ENCODE measurements at regions not wholly inside any gene's neighbourhood (a gene's known extent, or its start where the extent isn't known, plus 50 kb on each side); places are given as distances from the start of the nearest gene placed in this dataset.

DNA sequence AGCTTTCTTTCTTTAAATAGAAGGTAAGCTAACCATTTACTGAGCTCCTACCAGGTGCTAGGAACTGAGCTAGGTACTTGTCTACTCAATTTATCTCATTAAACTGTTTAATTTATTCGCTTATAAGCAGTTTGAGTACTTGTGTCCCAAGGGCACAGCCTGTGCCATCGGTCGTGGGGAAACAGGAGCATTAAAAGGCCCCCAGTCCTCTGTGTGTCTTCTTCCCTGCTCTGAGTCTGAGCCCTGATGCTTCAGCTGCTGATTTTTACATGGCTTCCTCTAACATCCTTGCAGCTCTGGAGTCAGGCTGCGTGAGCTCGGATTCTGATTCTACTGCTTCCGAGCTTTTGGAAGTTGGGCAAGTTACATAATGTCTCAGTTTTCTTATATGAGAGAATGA is 239.5 kb downstream of the EDEM1 start:
- H3K9ac ChIP-seq (ENCODE audit: low read length): no peak overlapping the region
- TF ChIP-seq, protein P1, sequence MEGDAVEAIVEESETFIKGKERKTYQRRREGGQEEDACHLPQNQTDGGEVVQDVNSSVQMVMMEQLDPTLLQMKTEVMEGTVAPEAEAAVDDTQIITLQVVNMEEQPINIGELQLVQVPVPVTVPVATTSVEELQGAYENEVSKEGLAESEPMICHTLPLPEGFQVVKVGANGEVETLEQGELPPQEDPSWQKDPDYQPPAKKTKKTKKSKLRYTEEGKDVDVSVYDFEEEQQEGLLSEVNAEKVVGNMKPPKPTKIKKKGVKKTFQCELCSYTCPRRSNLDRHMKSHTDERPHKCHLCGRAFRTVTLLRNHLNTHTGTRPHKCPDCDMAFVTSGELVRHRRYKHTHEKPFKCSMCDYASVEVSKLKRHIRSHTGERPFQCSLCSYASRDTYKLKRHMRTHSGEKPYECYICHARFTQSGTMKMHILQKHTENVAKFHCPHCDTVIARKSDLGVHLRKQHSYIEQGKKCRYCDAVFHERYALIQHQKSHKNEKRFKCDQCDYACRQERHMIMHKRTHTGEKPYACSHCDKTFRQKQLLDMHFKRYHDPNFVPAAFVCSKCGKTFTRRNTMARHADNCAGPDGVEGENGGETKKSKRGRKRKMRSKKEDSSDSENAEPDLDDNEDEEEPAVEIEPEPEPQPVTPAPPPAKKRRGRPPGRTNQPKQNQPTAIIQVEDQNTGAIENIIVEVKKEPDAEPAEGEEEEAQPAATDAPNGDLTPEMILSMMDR (IDR thresholded peaks at IDR 0.05; ENCODE audit: insufficient read depth, low read length, poor library complexity, severe bottlenecking): no peak
- TF ChIP-seq EZH2phosphoT487 (conservative IDR thresholded peaks at IDR 0.05; ENCODE audit: low read length): no peak
- no peaks in the 10 kb centered on the region for H3K36me3 ChIP-seq (ENCODE audit: low read length)
- H3K4me2 ChIP-seq (ENCODE audit: low read depth, low read length, poor library complexity, severe bottlenecking): no peak overlapping the region
- H2AFZ ChIP-seq (ENCODE audit: low read depth, low read length, severe bottlenecking): no peak overlapping the region
- H3F3A ChIP-seq (ENCODE audit: insufficient read depth): no peaks in the 10 kb centered on the region
- H3K27ac ChIP-seq (ENCODE audit: low read depth, low read length): no peak overlapping the region
- H3K27me3 ChIP-seq (ENCODE audit: low read length): no peaks in the 10 kb centered on the region
- H3K79me2 ChIP-seq (ENCODE audit: insufficient read depth, low read length): no peaks in the 10 kb centered on the region
- H4K20me1 ChIP-seq (ENCODE audit: low read depth, low read length): no peaks in the 10 kb centered on the region
- H3K4me3 ChIP-seq (ENCODE audit: insufficient read depth, low read length, poor library complexity, severe bottlenecking): no peak overlapping the region
- H3K9me2 ChIP-seq (replicated peaks; ENCODE audit: insufficient read depth, low read length): no peaks in the 10 kb centered on the region
- H3K9me3 ChIP-seq (ENCODE audit: insufficient read depth, low read length): no peaks in the 10 kb centered on the region

DNA sequence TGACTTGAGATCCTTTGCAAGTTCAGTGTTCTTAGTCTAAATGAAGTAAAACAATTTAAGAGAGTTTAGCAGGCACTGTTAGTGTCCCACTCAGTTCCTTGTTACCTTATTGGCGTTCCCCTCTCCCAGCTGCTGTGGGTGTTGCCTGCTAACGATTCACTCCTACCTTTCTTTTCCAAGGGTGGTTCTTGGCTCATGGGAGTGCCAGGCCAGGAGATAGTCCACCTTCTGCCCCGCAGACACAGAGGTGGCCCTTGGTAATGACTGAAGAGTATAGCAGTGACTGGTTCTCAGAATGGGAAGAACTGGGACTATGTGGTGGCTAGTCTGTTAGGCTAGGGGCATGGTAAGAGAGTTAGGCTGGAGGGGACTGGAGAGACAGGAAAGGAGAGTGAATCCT is 240.4 kb downstream of the EDEM1 start:
- Histone ChIP-seq H3F3A (ENCODE audit: insufficient read depth) (no peaks in the 10 kb centered on the region), H3K9ac (ENCODE audit: low read length) (no peak overlapping the region), H4K20me1 (ENCODE audit: low read depth, low read length) (no peaks in the 10 kb centered on the region), H3K9me2 (replicated peaks; ENCODE audit: insufficient read depth, low read length) (no peaks in the 10 kb centered on the region), H3K4me3 (ENCODE audit: insufficient read depth, low read length, poor library complexity, severe bottlenecking) (no peak overlapping the region), H3K79me2 (ENCODE audit: insufficient read depth, low read length) (no peaks in the 10 kb centered on the region), H3K36me3 (ENCODE audit: low read length) (no peaks in the 10 kb centered on the region), H3K27ac (ENCODE audit: low read depth, low read length) (no peak overlapping the region), H3K4me2 (ENCODE audit: low read depth, low read length, poor library complexity, severe bottlenecking) (no peak overlapping the region), H2AFZ (ENCODE audit: low read depth, low read length, severe bottlenecking) (no peak overlapping the region), H3K9me3 (ENCODE audit: insufficient read depth, low read length) (no peaks in the 10 kb centered on the region), H3K27me3 (ENCODE audit: low read length) (no peaks in the 10 kb centered on the region)
- TF ChIP-seq EZH2phosphoT487 (conservative IDR thresholded peaks at IDR 0.05; ENCODE audit: low read length): no peak
- TF ChIP-seq, protein P1 (IDR thresholded peaks at IDR 0.05; ENCODE audit: insufficient read depth, low read length, poor library complexity, severe bottlenecking): no peak

DNA sequence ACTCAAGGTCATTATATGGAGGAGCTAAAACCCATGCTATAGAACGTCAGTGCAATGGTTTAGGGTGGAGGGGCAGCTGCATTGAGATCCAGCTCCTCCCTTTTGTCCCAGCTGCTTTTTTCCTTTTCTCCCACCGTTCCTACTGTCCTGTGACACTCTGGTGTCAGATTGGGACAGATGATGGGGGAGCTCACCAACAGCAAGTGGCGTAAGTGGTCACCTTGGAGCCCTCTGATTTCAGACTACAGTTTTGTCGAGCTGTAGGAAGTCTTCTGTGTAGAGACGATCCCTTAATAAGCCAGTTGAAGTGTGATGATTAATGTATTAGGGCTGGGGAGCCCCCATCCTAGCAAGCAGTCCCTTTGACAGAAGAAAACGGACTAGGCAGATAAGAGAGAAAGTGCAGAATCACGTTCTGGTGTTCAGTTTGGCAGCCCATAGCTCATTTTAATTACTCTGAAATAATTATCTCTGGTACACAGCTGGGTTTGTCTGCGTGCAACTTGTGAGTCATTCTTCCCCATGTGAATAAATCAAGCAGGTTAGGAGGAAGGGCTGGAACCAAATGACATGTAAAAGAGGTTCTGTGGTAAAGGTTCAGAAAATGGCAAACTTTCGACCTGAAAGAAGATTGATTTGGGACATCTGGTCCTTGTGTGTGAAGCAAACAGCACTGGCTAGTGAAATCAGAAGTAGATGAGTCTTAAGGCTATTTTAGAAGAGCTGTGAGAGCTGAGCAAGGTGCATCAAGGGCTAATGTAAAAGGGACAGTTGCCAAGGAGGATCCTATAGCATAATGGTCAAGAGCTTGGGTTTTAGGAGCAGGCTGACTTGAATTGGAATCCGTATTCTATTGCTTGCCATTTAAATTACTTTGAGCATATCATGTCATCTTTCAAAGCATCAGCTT is 241.4 kb downstream of the EDEM1 start:
- Histone ChIP-seq H4K20me1 (ENCODE audit: low read depth, low read length) (no peaks in the 10 kb centered on the region), H3K9me2 (replicated peaks; ENCODE audit: insufficient read depth, low read length) (no peaks in the 10 kb centered on the region), H3K36me3 (ENCODE audit: low read length) (no peaks in the 10 kb centered on the region), H3K4me3 (ENCODE audit: insufficient read depth, low read length, poor library complexity, severe bottlenecking) (no peak overlapping the region), H3K9me3 (ENCODE audit: insufficient read depth, low read length) (no peaks in the 10 kb centered on the region), H3F3A (ENCODE audit: insufficient read depth) (no peaks in the 10 kb centered on the region), H3K79me2 (ENCODE audit: insufficient read depth, low read length) (no peaks in the 10 kb centered on the region), H3K9ac (ENCODE audit: low read length) (no peak overlapping the region), H2AFZ (ENCODE audit: low read depth, low read length, severe bottlenecking) (no peak overlapping the region), H3K27me3 (ENCODE audit: low read length) (no peaks in the 10 kb centered on the region), H3K4me2 (ENCODE audit: low read depth, low read length, poor library complexity, severe bottlenecking) (no peak overlapping the region), H3K27ac (ENCODE audit: low read depth, low read length) (no peak overlapping the region)
- no peak for TF ChIP-seq EZH2phosphoT487 (conservative IDR thresholded peaks at IDR 0.05; ENCODE audit: low read length)
- TF ChIP-seq, protein P1 (IDR thresholded peaks at IDR 0.05; ENCODE audit: insufficient read depth, low read length, poor library complexity, severe bottlenecking): no peak
